HG02763 (cell line): ENCODE measurements at regions not wholly inside any gene's neighbourhood (a gene's known extent, or its start where the extent isn't known, plus 50 kb on each side); places are given as distances from the start of the nearest gene placed in this dataset.

Source experiments
- ATAC-seq: cut with Tn5 transposase; IDR thresholded peaks from one replicate; pipeline ENCODE4 v1.9.1; 2021; ENCODE audit warnings: mild to moderate bottlenecking, moderate library complexity; ENCODE audit not compliant: unreplicated experiment

DNA sequence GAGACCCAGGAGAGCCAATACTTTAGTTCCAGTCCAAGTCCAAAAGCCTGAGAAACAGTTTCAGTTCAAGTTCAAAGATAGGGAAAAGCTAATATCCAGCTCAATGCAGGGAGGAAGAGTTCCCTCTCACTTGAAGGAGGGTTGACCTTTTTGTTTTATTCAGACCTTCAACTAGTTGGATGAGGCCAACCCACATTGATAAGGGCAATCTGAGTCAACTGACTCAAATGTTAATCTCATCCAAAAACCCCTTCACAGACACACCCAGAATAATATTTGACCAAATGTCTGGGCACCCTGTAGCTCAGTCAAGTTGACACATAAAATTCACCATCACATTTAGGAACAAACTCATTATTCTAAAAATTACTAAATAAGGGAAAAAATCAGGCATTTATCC lies 246.8 kb downstream of the METTL4 start:
- ATAC-seq: no peak

DNA sequence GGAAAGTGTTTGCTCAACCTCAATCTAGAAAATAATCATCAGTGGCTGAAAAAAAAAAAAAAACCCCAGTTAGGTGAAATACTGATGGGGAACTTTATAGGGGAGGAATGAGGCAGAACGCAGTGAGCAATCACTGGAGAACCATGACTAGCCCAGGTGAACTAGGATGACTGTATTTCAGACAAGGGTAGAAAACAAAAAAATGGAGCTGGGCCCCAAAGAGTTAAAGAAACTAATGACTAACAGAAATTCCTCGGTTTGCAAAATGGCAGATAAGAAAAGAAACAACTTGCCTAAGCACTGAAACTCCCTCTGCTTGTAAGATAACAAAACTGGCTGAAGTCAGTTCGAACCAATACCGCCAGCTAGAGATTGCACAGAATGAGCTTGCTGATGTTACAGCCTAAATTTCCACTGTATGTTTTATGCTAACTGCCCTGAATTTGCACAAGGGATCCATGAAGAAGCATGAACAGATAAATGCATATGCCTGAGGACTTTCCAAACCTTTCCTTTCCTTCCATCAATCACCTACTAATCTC lies 245.9 kb downstream of the METTL4 start:
- no peak for ATAC-seq

DNA sequence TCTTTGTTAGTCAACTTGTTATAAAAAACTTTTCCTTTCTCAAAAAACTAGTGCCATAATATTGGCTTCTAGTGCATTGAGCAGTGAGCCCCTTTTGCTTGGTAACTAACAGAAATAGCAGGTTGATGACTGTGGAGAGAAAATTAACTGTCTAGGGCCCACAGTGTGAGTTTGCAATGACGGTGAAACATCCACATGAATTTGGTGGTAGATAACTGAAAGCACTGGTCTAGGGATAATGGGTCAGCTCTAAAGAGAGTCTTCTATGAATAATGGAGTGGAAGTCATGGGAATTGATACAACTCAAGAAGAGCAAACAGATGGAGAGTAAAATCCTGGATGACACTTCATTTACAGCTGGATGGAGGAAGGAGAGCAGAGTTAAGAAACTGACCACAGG lies 245.4 kb downstream of the METTL4 start:
- no peak for ATAC-seq

DNA sequence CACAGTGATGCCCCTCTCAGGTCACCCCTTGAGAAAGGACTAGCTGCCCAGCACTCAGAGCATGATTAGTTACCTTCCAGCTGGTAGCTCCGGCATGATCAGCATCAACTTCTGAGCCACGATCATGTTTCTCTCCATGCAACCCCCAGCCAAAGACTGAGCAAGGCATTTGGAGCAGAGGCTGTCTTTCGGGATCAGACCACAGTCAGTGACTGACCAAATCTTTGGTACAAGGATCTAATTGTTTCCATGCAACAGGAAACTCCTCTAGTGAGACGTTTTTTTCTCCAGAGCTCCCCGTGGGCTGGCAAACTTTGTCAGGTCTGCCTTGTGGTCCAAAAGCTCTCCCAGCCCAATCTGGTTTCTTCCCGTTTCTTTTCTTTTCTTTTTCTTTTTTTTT lies 244.3 kb downstream of the METTL4 start:
- no peak for ATAC-seq

DNA sequence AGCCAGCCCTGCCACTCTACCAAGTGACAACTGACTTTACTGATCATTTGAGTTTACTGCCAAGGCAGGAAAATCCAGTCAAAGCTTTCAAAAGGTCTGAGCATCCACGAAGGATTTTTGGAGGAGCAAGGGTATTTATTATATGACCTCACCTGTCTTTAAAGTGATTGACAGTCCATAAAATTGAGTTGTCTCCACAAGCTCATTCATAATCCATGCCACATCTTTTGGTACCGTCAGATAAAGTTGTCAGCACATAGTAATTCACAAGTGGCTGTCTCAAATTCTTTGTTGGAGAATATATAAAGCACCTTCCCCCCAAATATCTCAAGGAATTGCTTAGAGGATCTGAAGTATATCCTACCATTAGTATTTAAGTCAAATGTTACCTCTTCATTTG lies 240.5 kb downstream of the METTL4 start:
- ATAC-seq: no peak

DNA sequence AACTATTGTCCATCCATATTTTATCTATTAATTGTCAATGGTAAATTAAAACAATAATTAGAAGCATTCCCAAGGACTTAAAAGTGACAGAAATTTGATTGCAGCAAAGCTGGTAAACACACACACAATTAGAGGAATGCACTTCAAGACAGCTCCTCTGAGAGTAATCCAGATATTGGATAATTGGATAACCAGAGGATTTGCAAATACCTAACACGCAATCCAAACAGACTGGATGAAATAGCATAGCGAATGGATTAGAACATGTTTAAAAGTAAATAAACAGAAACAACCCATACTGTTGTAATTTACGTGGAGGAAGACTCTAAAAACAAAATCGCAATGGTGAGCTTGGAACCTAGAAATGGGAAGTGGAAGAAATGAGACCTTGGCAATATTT lies 239.8 kb downstream of the METTL4 start:
- no peak for ATAC-seq

DNA sequence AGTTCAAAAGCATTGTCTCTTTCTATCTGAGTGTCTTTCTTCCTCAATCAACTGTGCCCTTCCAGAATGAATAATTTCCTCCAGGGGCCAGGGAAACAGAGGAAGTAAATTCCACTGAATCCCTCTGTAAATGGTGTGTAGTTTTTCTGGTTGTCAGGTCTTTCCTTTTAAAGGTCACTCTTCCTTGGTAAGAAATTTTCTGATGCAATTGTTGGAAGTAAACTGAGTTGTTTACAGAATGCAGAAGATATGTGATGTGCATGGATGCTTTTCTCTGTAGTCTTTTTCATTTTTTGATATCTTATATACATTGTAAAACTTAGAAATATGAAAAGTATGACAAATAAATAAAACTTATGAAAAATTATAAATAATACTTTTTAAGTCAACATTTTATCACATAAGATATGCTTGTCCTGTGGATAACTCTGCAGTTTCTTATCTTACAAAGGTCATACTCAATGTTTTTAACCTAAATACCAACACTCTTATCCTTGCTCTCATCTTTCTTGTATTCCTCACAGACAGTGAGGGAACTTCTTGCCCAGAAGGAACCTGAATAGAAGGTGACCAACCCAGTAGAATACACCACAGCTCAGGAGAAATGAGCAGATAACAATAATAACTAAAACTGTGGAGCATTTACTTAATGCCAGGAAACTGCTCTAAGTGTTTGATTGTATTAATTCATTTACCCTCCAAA lies 234.5 kb downstream of the METTL4 start:
- ATAC-seq: no peak

DNA sequence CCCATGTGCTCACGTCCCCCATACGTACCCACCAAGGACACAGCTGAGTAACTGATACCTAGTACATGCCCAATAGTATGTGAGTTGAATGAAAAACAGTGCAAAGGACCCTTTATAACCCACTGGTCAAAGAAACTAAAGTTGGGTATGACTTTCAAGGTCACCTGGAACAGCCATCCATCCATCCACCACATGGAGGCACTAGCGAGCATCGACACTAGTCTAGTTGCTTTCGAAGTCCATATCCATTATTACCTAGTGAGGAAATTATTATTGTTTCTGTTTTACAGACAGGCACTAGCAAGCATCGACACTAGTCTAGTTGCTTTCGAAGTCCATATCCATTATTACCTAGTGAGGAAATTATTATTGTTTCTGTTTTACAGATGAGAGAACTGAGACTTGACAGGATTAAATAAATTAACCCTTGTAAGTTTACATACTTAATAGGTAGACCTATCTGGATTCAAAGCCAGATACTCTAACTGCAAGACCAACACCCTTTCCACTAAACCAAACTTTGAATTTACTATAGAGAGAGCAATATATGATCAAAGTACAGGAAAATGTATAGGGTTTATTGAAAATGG lies 233.7 kb downstream of the METTL4 start:
- ATAC-seq: peak; percentile 56

DNA sequence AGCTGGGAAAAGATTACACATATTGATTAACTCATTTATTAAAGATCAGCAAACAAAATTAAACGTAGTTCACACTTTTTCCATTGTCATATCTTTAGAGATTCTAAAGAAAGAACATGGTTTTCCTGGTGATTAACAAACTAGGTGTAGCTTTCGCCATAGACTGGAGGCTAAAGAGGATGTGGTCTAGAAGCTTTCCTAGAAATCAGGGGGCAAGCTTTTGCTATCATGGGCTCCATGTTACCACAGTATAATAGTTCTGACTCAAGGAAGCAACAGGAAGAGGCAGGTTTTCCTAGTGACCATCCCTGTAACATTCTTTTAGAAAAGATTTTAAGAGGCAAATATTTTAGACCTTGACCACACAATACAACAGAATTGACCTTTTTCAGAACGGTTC lies 232.7 kb downstream of the METTL4 start:
- no peak for ATAC-seq

DNA sequence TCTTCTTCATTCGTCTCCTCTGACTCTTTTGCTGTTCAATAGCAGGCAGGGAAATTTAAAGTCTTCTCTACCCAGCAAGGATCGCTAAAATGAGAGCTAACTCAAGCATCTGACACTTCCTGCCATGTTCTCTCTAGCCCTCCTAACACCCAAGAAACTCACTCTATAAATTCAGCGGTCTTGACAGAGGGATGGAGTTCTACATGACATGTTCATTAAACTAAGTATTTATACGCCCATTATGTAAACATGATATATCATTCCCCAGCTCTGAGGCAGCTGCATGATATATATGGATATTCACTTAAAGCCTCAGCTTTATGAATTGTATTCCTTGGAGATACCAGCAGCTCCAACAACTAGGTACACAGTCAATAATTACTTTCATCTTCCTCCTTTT lies 231.0 kb downstream of the METTL4 start:
- ATAC-seq: no peak

DNA sequence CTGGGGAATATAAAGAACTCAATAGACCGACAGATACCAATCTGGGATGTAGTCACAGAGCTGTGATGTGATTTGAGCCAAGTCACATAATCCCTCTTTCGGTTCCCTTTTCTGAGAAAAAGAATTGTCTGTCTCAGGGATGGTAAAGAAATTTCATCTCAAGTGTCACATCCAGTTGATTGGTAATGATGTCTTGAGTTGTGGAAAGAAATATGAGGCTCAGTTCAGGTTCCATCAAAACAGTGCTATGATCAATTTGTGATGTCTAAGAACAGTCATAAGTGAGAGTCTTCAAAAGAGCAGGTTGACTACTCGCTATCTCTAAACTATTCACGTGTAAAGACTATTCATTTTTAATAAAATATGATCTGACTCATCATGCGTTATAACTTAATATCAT lies 223.3 kb downstream of the METTL4 start:
- no peak for ATAC-seq

DNA sequence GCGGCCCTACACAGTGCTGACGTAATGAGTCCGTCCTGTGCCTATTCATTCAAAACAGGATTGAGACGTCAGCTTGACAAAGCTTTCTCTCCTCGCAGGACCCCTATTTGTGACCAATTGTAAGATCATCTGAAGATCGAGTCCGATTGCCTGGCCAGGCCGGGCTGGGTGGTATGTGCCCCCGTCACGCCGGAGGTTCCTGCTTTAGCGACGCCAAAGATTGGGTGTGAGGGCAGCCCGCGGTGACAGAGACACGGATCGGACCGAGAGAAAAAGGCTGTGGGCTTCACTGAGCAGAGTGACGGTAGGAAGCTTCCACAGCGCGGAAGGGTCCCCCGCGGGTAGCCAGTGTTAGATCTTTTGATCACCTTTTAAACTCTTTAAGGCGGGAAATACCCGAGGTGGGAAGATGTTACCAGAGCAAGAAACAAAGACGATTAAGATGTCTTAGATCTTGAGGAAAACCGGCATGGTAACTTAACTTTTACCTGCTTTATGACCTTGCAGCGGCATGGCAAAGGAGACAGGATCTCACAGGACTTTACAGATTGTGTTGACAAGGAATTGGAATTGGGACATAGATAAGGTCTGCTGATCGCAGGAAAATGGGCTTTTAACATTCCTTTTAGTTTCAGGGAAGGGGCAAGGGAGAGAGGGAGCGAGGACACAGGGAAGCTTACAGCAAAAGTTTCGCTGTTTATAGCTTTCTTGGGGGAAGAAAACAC lies 220.0 kb downstream of the METTL4 start:
- no peak for ATAC-seq

DNA sequence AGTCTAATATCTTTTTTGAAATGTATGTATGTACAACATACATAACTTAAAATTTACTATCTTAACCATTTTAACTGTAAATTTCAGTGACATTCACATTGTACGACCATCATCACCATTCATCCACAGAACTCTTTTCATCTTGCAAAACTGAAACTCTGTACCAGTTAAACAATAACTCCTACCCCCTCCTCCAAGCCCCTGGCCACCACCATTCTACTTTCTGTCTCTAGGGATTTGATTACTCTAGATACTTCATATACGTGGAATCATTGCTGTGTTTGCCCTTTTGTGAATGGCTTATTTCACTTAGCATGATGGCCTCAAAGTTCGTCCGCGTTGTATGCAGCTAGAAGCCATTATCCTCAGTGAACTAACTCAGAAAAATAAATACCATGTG lies 217.0 kb downstream of the METTL4 start:
- ATAC-seq: no peak

DNA sequence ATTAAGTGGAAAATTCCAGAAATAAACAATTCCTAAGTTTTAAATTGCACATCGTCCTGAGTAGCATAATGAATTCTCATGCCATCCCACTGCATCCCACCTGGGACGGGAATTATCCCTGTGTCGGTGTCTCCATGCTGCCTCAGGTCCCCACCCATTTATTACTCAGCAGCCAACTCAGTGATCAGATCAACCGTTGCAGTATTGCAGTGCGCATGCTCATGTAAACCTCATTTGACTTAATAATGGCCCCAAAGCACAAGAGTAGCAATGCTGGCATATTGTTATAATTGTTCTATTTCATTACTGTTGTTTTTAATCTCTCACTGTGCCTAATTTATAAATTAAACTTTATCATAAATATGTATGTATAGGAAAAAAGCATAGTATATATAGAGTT lies 214.4 kb downstream of the METTL4 start:
- ATAC-seq: no peak

DNA sequence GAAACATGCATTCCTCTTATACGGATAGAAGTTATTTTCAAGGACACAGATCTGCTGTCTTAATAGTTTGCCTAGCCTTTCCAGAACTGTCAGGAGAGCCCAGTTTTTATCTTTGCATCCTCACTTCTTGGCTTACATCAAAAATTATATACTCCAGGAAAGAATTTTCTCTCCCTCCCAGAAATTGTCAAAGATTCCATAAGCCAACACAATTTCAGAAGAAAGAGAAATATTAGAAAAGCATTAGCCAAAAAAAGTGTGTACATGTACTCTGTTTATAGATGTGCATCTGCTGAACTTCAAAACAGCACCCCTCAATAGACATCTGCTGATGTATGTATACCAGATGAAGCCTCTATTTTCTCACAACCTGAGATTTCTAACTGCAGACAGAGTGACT lies 210.4 kb downstream of the METTL4 start:
- no peak for ATAC-seq

DNA sequence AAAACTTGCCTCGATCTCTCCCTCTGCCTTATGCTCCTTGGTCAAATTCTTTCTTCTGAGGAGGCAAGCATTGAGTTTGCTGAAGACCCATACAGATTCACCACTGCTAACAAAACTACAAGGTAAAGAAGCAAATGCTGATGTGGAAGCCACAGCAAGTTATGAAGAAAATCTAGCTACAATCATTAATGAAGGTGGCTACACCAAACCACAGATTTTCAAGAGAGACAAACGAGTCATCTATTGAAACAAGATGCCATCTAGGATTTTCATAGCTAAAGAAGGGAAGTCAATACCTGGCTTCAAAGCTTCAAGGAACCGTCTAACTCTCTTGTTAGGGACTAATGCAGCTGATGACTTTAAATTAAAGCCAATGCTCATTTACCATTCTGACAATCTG lies 203.2 kb downstream of the METTL4 start:
- ATAC-seq: no peak

DNA sequence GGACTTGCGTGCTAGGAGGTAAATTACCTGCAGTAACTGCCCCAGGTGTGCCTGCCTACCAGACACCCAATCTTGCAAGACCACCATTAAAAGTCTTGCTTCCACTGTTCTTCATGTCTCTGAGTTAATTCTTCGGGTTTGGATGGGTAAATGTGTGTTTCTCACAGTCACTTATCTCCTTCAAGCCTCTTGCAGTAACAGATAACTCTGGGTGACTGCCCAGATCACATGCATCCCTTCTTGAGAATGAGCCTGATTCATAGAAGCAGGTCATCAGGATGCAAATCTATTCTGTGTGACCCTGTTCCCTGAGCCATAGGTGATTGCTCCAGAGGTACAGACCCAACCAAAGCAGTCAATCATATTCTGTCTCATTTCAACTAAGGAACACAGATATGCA lies 194.6 kb downstream of the METTL4 start:
- ATAC-seq: no peak

DNA sequence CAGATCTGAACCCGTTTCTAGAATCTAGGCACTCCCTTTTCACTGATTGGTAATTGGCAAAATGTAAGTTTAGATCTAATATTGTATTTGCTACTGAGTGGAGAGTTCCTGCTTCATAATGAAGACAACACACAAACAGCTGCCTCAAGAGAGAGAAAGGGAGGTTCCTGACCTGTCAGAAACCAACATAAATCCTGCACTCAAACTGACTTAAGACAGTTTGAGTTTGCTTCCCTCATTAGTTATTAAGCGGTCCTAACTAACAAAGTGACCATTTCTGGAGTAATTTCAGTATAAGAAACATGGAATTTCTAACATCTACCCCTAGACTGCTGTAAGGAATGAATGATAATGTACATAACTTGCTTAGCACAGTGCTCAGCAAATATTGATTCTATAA lies 191.2 kb downstream of the METTL4 start:
- ATAC-seq: no peak

DNA sequence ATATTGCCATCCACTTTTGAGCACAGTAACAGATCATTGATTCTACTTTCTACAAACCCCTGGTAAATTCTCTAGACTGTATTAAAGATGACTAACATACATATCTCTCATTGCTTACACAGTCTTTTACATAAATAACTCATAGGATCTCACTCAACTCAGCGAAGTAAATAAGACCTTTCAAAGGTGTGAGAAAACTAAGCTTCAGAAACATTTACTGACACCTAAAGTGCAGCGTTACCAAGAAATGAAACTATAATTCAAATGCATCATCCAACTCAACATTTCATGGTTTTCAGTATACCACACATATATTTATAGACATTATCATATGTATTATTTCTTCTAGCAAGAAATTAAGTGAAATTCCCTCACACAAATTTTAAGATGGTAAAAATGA lies 189.8 kb downstream of the METTL4 start:
- ATAC-seq: no peak

DNA sequence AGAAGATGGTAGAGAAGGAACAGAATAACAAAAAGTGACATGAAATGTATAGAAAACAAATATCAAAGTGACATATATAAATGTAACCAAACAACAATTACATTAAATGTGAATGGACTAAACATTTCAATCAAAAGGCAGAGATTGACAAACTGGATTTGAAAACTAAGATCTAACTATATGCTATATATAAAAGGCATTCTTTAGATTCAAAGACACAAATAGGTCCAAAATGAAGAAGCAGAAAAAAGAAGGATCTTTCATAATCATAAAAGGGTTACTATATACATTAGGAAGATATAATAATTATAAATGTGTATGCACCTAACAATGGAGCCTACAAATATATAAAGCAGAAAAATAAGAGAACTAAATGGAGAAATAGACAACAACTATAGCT lies 183.7 kb downstream of the METTL4 start:
- no peak for ATAC-seq

DNA sequence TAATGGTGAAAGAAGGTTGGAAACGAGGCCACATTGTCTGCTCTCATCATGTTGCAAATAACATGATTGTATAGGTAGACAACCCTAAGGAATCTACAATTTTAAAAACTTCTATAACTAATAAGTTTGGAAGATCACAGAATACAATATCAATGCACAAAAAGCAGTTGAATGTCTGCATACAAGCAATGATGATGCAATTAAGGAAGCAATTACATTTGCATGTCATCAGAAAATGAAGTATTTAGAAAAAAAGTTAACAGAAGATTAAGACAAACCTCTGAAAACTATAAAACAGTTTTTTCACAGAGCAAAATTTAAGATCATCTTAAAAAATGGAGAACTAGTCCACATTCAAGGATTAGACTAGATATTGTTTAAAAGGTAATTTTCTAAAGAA lies 181.1 kb downstream of the METTL4 start:
- ATAC-seq: no peak

DNA sequence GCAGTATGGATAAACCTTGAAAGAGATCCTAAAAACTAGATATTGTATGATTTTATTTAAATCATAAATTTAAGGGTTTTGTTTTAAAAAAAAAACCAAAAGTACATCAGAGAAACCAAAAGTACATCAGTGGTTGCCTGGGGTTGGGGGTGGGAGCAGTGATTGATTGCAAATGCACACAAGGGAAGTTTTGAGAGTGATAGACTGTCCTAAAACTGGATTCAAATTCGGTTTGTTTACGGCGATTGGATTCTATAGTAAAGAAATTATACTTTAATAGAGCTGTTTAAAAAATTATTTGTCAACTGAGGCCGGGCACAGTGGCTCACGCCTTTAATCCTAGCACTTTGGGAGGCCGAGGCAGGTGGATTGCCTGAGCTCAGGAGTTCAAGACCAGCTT lies 179.8 kb downstream of the METTL4 start:
- no peak for ATAC-seq
